Liver (tissue), 3 donors: ENCODE measurements at regions not wholly inside any gene's neighbourhood (a gene's known extent, or its start where the extent isn't known, plus 50 kb on each side); places are given as distances from the start of the nearest gene placed in this dataset.

ENCODE experiments used
- ATF3 ChIP-seq: IDR thresholded peaks from 2 replicates; pipeline ENCODE4 v1.6.1; 2016; ENCODE audit warnings: antibody characterized with exemption
- CTCF ChIP-seq: fragments of 150-350 bp; IDR thresholded peaks from 2 replicates; pipeline ENCODE4 v1.5.1; 2017; ENCODE audit warnings: improper control_type of control experiment, low read depth, low read length; ENCODE audit not compliant: missing input control
- FOXA1 ChIP-seq: IDR thresholded peaks from 2 replicates; pipeline ENCODE4 v1.6.1; 2016; ENCODE audit warnings: antibody characterized with exemption
- JUND ChIP-seq, 2 donors: IDR thresholded peaks; 2 replicates each; pipeline ENCODE4 v1.6.1; 2016; ENCODE audit warnings: antibody characterized with exemption in 2 of 2
- MAX ChIP-seq: IDR thresholded peaks from 2 replicates; pipeline ENCODE4 v1.6.1; 2016; ENCODE audit warnings: antibody characterized with exemption
- NR2F2 ChIP-seq: IDR thresholded peaks from 2 replicates; pipeline ENCODE4 v1.6.1; 2016; ENCODE audit warnings: antibody characterized with exemption
- RAD21 ChIP-seq, 2 donors: IDR thresholded peaks; 2 replicates each; pipeline ENCODE4 v1.6.1; 2016; ENCODE audit warnings: antibody characterized with exemption in 2 of 2, mild to moderate bottlenecking in 2 of 2
- REST ChIP-seq: IDR thresholded peaks from 2 replicates; pipeline ENCODE4 v1.6.1; 2016; ENCODE audit warnings: antibody characterized with exemption, mild to moderate bottlenecking
- SP1 ChIP-seq: IDR thresholded peaks from 2 replicates; pipeline ENCODE4 v1.6.1; 2018; ENCODE audit warnings: antibody characterized with exemption, mild to moderate bottlenecking
- TAF1 ChIP-seq: conservative IDR thresholded peaks from 2 replicates; pipeline ENCODE4 v1.6.1; 2016; ENCODE audit warnings: antibody characterized with exemption, mild to moderate bottlenecking
- YY1 ChIP-seq: IDR thresholded peaks from 2 replicates; pipeline ENCODE4 v1.6.1; 2016; ENCODE audit warnings: antibody characterized with exemption, mild to moderate bottlenecking
- donor health status: healthy.
- donor health status: healthy.

- TF ChIP-seq YY1 (no peak), CTCF (no peak), JUND (IDR thresholded peaks at IDR 0.05) (no peak), FOXA1 (no peak), TAF1 (no peak), REST (no peak), MAX (no peak), NR2F2 (no peak), ATF3 (no peak), SP1 (no peak), RAD21 (IDR thresholded peaks at IDR 0.05) (no peak)
These were observed 910.1 kb downstream of the TBC1D22A start for GRCh38 chr22:47672526-47672925.
